ENCODE measurements at regions not wholly inside any gene's neighbourhood (a gene's known extent, or its start where the extent isn't known, plus 50 kb on each side); places are given as distances from the start of the nearest gene placed in this dataset.

DNA sequence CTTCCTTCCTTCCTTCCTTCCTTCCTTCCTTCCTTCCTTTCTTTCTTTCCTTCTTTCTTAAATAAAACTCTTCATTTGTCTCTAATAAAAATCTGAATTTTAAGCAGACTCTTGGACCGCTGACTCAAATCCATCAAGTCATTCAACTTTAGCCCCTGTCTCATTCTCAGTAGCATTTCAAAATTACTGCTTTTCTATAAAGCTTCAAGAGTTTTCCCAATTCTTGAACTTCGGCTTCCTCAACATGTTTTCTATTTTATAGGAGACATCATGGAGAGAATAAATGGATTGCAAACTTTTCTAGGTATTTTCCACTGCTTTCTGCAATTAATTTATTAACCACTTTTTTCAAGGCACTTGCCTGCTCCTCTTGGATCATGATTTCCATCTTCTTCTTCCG, 497.1 kb upstream of the GJE1 start:
- DNase-seq (ENCODE audit: low spot score): no peak
- intact Hi-C loops (cut with DNase I): no loop called here

DNA sequence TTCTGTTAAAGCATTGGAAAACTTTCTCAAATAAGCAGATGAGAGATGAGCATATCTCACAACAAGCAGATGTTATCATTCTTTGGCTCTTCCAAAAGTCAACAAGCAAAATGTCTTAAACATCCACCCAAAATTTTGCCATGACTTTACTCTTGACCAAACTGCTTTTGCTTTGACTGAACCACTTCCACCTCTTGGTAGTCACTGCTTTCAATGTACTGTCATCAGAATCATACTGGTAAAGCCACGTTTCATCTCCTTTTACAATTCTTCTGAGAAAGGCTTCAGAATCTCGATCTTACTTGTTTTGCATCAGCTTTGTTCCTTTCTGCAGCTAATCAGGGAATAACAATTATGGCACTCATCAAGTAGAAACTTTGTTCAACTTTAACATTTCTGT, 498.5 kb upstream of the GJE1 start:
- DNase-seq (ENCODE audit: low spot score): no peak
- intact Hi-C loops (cut with DNase I): no loop called here

DNA sequence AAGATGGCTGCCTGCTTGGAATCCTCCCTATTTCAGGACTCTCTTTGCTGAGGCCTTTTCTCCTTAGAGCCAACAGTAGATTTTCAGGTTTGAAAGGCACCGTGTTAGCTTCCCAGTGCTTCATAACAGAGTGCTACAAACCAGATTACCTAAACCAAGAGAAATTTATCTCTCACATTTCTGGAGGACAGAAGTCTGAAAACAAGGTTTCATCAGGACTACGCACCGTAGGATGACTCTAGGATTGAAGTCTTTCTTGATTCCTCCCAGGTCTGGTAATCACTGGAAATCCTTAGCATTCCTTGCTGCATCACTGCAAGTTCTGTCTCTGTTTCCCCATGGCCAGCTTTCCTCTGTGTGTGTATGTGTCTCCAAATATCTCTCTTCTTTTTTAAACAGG, 508.4 kb upstream of the GJE1 start:
- intact Hi-C loops (cut with DNase I): no loop called here
- DNase-seq (ENCODE audit: low spot score): no peak

DNA sequence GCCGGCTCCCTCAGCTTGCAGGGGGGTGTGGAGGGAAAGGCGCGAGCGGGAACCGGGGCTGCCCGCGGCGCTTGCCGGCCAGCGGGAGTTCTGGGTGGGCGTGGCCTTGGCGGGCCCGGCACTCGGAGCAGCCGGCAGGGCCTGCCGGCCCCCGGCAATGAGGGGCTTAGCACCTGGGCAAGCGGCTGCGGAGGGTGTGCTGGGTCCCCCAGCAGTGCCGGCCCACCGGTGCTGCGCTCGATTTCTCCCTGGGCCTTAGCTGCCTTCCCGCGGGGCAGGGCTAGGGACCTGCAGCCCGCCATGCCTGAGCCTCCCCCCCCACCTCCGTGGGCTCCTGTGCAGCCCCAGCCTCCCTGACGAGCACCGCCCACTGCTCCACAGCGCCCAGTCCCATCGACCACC, 514.5 kb upstream of the GJE1 start:
- intact Hi-C loops (cut with DNase I): no loop called here
- peak; percentile 53 for DNase-seq (ENCODE audit: low spot score)

DNA sequence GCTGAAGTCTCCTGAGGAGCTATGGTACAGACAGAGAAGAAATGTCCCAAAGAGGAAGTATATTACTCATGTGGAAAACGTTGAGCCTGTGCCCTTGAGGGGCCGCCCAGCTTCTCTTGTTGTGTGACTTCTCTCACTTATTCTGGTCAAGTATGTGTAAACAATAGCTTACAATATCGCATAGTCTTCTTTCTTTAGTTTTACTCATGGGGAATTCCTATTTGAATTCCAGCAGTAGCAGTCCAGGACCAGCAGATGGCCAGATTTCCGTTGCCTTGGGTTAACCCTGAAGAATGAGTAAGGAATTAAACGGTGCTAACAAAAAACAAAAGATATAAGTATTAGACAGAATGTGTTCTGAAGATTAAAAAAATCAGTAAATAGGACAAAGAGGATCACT, 522.0 kb upstream of the GJE1 start:
- intact Hi-C loops (cut with DNase I): no loop called here
- DNase-seq (ENCODE audit: low spot score): no peak

DNA sequence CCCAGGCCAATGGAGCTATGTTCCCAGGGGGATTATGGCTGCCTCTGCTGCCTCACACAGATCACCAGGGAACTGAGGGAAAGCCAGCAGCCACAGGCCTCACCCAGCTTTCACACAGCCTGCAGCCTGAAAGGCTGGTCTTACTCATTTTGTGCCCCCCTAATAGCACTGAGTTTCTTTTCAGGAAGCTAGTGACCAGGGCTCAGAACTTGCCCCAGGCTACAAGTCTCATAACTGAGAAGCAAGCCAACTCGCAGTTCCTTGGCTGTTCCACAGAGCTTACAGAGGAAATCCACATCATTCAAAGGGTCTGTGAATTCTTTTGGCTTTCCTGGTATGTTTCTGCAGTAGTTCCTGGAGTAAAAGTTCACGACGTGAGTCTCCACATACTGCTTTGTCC, 524.8 kb upstream of the GJE1 start:
- intact Hi-C loops (cut with DNase I): no loop called here
- peak; percentile 45 for DNase-seq (ENCODE audit: low spot score)

DNA sequence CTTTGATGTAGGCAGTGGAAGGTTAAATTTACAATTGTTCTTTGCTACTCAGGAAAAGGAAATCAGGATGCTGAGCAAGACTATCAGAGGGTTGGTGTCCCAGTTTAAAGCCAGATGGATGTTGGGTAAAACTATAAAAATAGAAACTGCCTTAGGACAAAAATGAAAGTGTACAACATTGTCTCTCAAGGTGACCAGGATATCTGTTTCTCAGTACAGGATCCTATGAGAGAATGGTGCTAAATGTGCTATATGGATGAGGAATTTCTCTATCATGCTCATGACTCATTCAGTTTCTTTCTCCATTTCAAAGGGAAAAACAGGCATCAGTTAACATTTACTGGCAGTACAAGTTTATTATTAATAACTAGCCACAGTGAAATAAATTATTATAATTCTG, 534.2 kb upstream of the GJE1 start:
- no peak for DNase-seq (ENCODE audit: low spot score)
- intact Hi-C loops (cut with DNase I): no loop called here

DNA sequence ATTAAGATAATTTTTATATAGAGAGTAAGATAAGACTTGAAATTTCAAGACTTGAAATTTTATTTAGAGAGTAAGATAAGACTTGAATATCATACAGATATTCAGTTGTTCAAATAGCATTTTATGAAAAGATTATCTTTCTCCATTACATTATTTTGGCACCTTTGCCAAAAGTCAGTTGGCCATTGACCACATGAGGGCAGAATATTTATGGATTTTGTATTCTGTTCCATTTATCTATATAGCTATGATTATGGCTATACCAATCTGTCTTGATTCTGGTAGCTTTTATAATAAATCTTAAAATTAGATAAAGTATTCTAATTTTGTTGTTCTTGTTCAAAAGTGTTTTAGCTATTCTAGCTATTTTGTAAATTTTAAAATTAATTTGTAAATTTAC, 537.9 kb upstream of the GJE1 start:
- intact Hi-C loops (cut with DNase I): no loop called here

DNA sequence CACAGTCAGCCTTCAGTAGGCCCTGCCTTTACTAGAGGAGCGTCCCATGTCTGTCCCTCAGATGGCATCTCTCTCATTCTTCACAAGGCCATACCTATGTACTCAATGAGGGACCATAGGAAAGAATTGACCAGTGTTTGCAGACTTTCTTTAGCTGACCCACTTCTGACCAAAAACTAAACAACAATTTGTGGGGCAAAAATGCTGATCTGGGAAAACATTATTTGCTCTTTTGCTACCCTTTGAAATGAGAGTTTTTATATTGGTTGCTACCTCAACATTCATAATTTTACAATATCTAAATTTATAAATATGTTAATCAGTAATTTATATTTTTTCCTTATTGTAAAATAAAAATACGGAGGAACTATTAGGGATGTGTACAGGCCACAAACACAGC, 539.4 kb upstream of the GJE1 start:
- DNase-seq (ENCODE audit: low spot score): no peak
- intact Hi-C loops (cut with DNase I): no loop called here

More for the DNA sequence above, 537.9 kb upstream of the GJE1 start:
- no peak for DNase-seq (ENCODE audit: low spot score)

DNA sequence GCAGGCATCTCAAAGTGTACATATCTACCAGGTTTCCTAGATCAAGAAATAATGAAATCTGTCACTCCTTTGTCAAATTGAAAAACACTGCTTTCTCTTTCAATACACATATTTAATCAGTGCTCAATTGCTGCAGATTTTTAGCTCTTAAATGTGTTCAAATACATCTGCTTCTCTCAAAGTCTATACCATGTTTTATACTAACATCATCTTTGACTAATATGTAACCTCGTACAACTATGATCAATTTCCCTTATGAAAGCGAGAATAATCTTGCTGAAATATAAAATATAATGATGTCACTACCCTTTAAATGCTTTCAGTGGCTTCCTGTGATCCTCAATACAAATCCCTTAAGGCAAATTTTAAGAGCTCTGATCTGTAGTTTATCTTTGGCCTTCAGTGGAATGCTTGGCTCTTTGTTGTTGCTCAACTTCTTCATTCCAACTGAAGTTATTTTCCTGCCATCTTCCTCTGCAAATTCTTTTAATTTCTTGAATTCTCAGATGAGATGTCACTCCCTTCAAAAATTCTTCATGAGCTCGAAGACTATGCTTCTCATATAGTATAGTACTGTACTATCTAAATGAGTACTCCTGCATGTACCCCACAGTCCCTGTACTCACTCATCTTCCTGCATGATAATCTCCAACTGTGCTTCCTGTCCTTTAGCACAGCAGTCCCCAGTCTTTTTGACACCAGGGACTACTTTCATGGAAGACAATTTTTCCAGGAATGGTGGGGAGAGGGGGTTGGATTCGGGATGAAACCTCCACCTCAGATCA, 545.1 kb upstream of the GJE1 start:
- DNase-seq (ENCODE audit: low spot score): no peak
- intact Hi-C loops (cut with DNase I): no loop called here

DNA sequence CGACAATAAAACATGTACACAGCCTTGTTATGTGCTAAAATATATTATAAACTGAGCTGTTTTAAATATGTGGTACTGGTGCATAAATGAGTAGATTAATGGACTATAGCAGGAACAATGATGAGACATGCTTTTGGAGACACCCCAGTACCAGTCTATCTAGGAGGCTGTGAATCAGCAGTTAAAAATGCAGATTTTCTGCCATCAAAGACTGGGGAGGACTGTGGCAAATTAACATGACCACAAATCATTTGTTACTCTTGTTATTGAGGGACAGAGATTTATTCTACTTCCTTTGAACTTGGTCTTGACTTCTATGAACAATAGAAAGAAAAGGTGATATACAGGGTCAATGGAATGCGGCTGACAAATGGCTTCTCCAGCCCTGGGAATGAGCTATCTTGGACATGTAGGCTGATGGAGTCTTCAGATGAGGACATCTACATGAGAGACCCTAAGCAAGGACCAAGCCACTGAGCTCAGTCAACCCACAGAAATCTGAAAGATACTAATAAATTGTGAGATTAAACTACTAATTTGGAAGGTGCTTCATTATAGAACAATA, 551.7 kb upstream of the GJE1 start:
- no peak for DNase-seq (ENCODE audit: low spot score)
- intact Hi-C loops (cut with DNase I): no loop called here

DNA sequence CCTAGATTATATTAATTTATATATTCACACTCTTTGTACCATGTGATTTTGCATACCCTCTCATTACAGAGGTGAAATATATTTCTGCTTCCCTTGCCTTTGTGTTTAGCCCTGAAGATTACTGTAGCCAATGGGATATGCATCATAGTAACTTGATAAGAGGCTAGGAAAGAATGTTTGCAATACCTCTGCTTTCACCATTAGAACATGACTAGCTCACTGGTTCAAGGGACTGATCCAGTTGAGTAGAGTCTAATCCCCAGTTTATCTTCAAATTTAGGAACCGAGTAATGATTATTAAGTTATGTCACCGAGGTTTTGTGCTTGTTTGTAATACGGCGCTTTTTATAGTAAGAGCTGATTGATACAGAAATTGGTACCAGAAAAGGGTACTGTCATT, 552.6 kb upstream of the GJE1 start:
- intact Hi-C loops (cut with DNase I): no loop called here
- no peak for DNase-seq (ENCODE audit: low spot score)

DNA sequence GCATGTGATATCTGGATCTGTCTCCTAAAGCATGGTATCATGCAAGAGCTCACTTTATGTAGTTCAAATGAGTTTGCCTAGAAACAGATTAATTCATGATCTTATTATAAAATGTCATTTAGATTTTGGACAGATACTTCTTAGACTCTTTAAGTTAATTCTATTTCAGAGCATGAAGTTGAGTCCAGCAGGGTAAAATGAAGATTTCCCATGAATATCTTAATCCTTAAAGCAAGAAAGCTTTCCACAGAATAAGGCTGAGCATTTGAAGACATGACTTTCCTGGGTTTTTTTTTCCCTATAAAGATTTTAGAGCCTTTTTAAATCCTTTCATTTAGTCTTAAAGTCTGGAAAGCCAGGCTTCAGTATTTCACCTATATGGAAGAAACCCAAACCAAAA, 556.0 kb upstream of the GJE1 start:
- intact Hi-C loops (cut with DNase I): no loop called here
- DNase-seq (ENCODE audit: low spot score): no peak

DNA sequence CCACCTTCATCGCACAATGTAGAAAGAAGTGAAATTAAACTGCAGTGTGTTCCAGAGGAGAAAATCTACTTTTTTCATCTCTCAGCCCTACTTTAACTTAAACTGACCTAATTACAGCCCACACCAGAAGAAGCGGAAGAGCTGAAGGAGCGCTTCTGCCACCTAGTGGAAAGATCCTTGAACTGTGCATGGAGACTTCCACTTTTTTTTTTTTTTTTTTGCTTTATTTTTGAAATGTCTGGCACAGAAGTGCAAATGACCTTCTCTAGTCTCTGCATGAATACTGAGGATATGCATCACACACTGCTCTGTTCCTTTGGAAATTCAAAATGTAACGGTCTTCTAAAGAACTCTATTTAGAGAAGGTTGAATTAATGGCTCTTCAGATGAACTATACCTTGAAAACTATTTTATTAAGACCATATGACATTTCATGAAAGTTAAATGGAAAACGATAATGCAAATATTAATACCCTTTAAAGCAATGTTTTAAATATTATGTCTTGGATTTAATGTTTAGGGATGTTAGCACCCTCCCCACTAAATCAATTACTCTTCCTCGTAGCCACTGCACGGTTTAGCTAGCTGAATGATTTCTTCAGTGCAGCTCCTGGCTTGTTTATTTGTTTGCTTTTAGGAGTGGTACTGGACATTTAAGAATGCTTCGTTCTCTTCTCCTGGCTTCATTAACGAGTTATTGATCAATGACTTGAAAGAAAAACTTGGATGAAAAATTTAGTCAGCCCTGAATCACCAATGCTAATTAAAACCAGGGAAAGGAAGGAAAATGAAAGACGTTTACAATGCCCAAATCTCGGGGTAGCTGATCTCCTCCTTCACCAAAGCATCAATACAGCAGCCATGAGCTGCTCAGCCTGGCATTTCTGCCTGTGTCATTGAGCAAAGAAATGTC, 569.6 kb upstream of the GJE1 start:
- no peak for DNase-seq (ENCODE audit: low spot score)
- intact Hi-C loops (cut with DNase I): no loop called here

DNA sequence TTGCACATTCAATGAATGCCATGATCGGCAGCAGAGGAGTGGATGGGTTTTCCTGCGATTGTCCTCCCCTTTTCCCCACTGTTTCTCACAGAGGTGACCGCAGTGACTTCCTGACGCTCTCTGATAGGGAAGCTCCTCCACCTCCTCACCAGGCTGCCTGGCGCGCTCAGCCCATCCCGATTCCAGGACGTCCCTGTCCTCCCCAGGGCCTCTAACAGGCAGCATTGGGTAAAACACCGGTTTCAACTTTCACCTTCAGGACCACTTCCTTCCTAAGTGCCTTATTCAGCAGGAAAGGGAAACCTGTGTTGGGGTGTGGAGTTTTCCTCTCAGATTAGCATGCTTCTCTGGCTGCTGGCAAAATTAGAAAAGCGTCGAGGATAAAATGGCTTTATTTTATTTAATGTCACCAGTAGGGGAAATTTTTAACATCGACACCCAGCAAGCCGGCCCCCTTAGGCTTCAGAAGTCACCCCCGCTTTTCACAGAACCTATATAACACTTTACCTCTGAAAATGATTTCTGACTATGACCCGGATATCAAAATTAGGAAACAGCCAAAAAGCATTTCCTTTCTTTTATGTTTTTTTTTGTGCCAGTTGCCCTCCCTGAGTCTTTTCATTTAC, 570.4 kb upstream of the GJE1 start:
- peak; percentile 77 for DNase-seq (ENCODE audit: low spot score)
- intact Hi-C loops (cut with DNase I): no loop called here

DNA sequence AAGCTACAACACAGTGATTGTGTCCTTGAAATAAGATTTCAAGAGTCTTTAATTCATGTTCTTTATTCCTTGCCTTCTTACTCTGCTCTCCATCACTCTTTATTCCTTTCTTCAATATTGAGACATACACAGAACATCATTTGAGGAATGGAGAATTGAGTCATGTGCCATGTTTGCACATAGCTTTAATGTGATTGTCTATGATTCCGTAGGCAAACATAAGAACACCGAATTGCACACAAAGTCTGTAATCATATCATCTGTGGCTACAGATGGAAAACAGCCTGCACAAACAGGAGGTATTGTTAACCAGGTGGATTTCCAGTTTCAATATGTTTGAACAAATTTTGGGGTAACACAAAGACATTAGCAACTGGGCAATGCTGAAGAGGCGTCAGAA, 571.6 kb upstream of the GJE1 start:
- intact Hi-C loops (cut with DNase I): no loop called here
- DNase-seq (ENCODE audit: low spot score): no peak

DNA sequence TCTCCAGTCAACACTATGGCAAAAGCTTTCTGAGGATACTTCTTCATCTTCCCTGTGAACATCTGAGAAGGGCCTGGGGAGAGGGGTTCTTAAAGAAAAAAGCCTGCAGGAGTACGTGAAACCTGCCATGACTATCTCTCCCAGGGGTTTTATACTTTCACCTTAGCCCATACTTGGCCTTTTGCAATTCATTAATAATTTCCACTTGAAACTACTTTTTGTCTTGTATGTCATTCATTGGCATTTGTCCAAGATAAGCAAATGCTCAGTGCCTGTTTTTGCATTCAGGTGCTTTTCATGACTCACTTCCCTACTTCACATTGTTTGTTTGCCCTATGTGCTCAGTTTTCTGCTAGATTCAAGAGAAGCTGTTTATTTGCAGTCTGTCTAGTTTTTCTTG, 580.3 kb upstream of the GJE1 start:
- intact Hi-C loops (cut with DNase I): no loop called here
- no peak for DNase-seq (ENCODE audit: low spot score)

DNA sequence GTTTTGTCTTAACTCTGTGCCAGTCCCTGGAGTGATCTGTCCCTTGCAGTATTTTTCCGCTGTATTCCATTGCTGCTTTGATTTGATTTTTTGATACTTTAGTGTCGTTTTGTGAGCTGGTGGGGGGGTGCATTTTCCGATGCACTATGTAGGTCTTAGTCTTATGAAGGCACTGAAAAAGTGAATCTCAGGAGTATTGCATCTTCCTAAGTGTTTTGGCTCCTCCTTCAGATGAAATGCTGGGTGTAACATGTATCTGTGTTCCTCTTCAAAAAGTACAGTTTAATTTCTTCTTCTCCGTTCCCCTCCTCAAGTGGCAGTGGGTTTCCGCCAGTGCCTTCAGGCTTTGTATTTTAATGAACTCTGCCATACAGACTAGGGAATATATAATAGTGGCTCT, 580.7 kb upstream of the GJE1 start:
- no peak for DNase-seq (ENCODE audit: low spot score)
- intact Hi-C loops (cut with DNase I): no loop called here

DNA sequence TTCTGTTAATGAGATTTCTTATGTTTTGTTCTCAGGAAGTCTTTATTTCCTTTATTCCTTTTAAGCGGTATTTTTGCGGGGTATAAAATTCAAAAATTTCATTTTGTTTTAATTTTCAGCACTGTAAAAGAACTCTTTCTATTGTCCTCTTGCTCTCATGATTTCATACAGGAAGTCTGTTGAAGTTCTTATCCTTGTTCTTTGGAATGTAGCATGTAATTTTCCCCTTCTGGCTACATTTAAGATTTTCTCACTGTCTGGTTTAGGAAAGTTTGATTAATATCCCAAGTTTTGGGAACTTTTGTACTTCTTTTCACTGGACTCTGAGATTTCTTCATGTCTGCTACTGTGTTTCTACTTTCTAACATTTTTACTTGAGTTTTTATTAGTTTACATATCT, 581.4 kb upstream of the GJE1 start:
- DNase-seq (ENCODE audit: low spot score): no peak
- intact Hi-C loops (cut with DNase I): no loop called here

DNA sequence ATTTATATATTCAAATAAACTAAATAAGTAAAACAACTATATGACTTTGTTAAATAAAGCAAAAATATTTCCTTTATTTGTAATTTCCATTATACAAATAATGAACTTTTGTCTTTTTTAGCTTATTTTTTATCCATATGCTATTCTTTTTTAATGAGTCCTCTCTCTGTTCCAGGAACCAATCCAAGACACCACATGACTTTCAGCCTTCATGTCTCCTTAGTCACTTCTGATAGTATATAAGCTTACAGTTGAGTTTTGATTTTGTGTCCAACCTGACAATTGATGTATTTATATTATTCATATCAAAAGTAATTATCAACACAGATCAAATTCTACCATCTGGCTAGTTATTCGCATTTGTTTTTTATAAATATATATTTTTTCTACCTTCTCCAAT, 582.3 kb upstream of the GJE1 start:
- intact Hi-C loops (cut with DNase I): no loop called here
- DNase-seq (ENCODE audit: low spot score): no peak
